Activated CD8-positive, alpha-beta memory T cell treated with anti-CD3 and anti-CD28 coated beads for 4 hours (primary cell): ENCODE measurements at regions not wholly inside any gene's neighbourhood (a gene's known extent, or its start where the extent isn't known, plus 50 kb on each side); places are given as distances from the start of the nearest gene placed in this dataset.

Experiments
- DNase-seq, 2 donors: peaks; one replicate each; pipeline ENCODE4 v3.0.0-alpha.2; 2020; ENCODE audit warnings: low read depth in 2 of 2

- no peak for DNase-seq
Observed at GRCh38 chr2:17069564-17069963, 403.9 kb upstream of the CYRIA start.

- DNase-seq = no peak
Observed at GRCh38 chr2:17068021-17068420, 402.4 kb upstream of the CYRIA start.

- DNase-seq = no peak
Observed at GRCh38 chr2:17065536-17065935, 399.9 kb upstream of the CYRIA start.

GRCh38 chr2:17061028-17061427, 395.4 kb upstream of the CYRIA start:
- DNase-seq = no peak

GRCh38 chr2:17059458-17059857, 393.8 kb upstream of the CYRIA start:
- DNase-seq = no peak

GRCh38 chr2:17058772-17059402, 393.3 kb upstream of the CYRIA start:
- DNase-seq = no peak

- no peak for DNase-seq
Observed at GRCh38 chr2:17057109-17058017, 391.7 kb upstream of the CYRIA start.

GRCh38 chr2:17056236-17056635, 390.6 kb upstream of the CYRIA start:
- no peak for DNase-seq

GRCh38 chr2:17052001-17052400, 386.4 kb upstream of the CYRIA start:
- no peak for DNase-seq

- no peak for DNase-seq
Observed at GRCh38 chr2:17051538-17051937, 385.9 kb upstream of the CYRIA start.

GRCh38 chr2:17043173-17043572, 377.5 kb upstream of the CYRIA start:
- no peak for DNase-seq

GRCh38 chr2:17036361-17036760, 370.7 kb upstream of the CYRIA start:
- DNase-seq = no peak

GRCh38 chr2:17035010-17035409, 369.4 kb upstream of the CYRIA start:
- no peak for DNase-seq

GRCh38 chr2:17030047-17030446, 364.4 kb upstream of the CYRIA start:
- no peak for DNase-seq

GRCh38 chr2:17012297-17012696, 346.7 kb upstream of the CYRIA start:
- no peak for DNase-seq

GRCh38 chr2:17010104-17010503, 344.5 kb upstream of the CYRIA start:
- no peak for DNase-seq

GRCh38 chr2:17000184-17000482, 334.5 kb upstream of the CYRIA start:
- DNase-seq = no peak

GRCh38 chr2:16999347-17000183, 333.9 kb upstream of the CYRIA start:
- DNase-seq = no peak

GRCh38 chr2:16978301-16978700, 312.7 kb upstream of the CYRIA start:
- no peak for DNase-seq

GRCh38 chr2:16974688-16975087, 309.1 kb upstream of the CYRIA start:
- DNase-seq = no peak

- no peak for DNase-seq
Observed at GRCh38 chr2:16973586-16974286, 308.1 kb upstream of the CYRIA start.

- no peak for DNase-seq
Observed at GRCh38 chr2:16972276-16972675, 306.6 kb upstream of the CYRIA start.
